HCT116 (cell line): ENCODE measurements at regions not wholly inside any gene's neighbourhood (a gene's known extent, or its start where the extent isn't known, plus 50 kb on each side); places are given as distances from the start of the nearest gene placed in this dataset.

Experiments used
- ATAC-seq: fragments of 200-7000 bp; cut with Tn5 transposase; 2 replicates; pipeline ENCODE4 v1.9.1; 2020; ENCODE audit warnings: mild to moderate bottlenecking, moderate library complexity
- BruUV-seq: library from RNA; stranded (reverse); fragments of 400-500 nt; replicated peaks from 2 replicates; lab custom pipeline; 2021; lab: Mats Ljungman, UMichigan
- CTCF ChIA-PET: fragments of 300-600 bp; sonication (Branson Sonifier 250); formaldehyde crosslinking; loops from one replicate; lab custom pipeline; 2021; ENCODE audit warnings: antibody characterized with exemption; lab: Charles Lee
- POLR2A ChIA-PET: fragments of 300-600, 350-600 bp; sonication (Branson Sonifier 250); formaldehyde crosslinking; loops from one replicate; lab custom pipeline; 2021; ENCODE audit warnings: antibody characterized with exemption; lab: Charles Lee
- RAD21 ChIA-PET, 2 experiments: fragments of 300-600 bp; sonication (Branson Sonifier 250); formaldehyde crosslinking; loops; one replicate each; lab custom pipeline; 2023; ENCODE audit warnings: low total read pairs in 2 of 2; ENCODE audit not compliant: uncharacterized antibody in 2 of 2, unreplicated experiment in 2 of 2, low non-redundant PET in 1 of 2; lab: Charles Lee
- DNase-seq: peaks from one replicate; pipeline ENCODE4 v3.0.0-alpha.2; 2010; ENCODE audit warnings: low read depth, low spot score
- H2AFZ ChIP-seq: fragments of 200-600 bp; shearing (Covaris generic), sonication (generic); 2 replicates; pipeline ENCODE4 v1.6.1; 2017; ENCODE audit warnings: low read depth, mixed run types, mixed read lengths, antibody characterized with exemption, low read length; ENCODE audit not compliant: poor library complexity, severe bottlenecking
- H3K27ac ChIP-seq: 2 replicates; pipeline ENCODE4 v1.5.1; 2012; ENCODE audit warnings: low read depth, low read length
- H3K27me3 ChIP-seq: fragments of 200-600 bp; sonication (generic); 2 replicates; pipeline ENCODE4 v1.6.1; 2016; ENCODE audit warnings: mixed run types, low read length, mixed read lengths; ENCODE audit not compliant: insufficient read depth
- H3K36me3 ChIP-seq, 2 experiments: fragments of 200-500 bp in 1 of 2; fragments of 200-600 bp in 1 of 2; sonication (Bioruptor generic) in 1 of 2; sonication (generic) in 1 of 2; 2 replicates each; pipeline versions ENCODE4 v1.5.1 to v1.6.1; 2014 to 2016; ENCODE audit warnings: low read length in 2 of 2, inconsistent platforms in 1 of 2, mixed read lengths in 1 of 2, mixed run types in 1 of 2; ENCODE audit not compliant: insufficient read depth in 2 of 2, control insufficient read depth in 1 of 2
- H3K4me1 ChIP-seq, 2 experiments: fragments of 200-600 bp in 1 of 2; sonication (generic) in 1 of 2; 2 replicates each; pipeline versions ENCODE4 v1.5.1 to v1.6.1; 2012 to 2017; ENCODE audit warnings: low read length in 2 of 2, inconsistent platforms in 1 of 2, mild to moderate bottlenecking in 1 of 2, mixed read lengths in 1 of 2, mixed run types in 1 of 2, moderate library complexity in 1 of 2; ENCODE audit not compliant: insufficient read depth in 2 of 2, control insufficient read depth in 1 of 2
- H3K4me2 ChIP-seq: fragments of 200-600 bp; sonication (generic); 2 replicates; pipeline ENCODE4 v1.6.1; 2017; ENCODE audit warnings: mixed run types, low read length, mixed read lengths
- H3K4me3 ChIP-seq, 2 experiments: fragments of 200-600 bp in 1 of 2; sonication (generic) in 1 of 2; replicated peaks in 1 of 2; 2 replicates each; pipeline ENCODE4 v1.5.1; 2011 to 2016; ENCODE audit warnings: low read length in 2 of 2, control low read depth in 1 of 2, low read depth in 1 of 2, mild to moderate bottlenecking in 1 of 2, mixed read lengths in 1 of 2, mixed run types in 1 of 2
- H3K79me2 ChIP-seq: fragments of 200-600 bp; sonication (generic); 2 replicates; pipeline ENCODE4 v1.6.1; 2017; ENCODE audit warnings: mild to moderate bottlenecking, mixed run types, low read length, moderate library complexity, mixed read lengths; ENCODE audit not compliant: insufficient read depth
- H3K9ac ChIP-seq: fragments of 200-600 bp; sonication (generic); 2 replicates; pipeline ENCODE4 v1.6.1; 2016; ENCODE audit warnings: low read length, mixed read lengths
- H3K9me2 ChIP-seq: fragments of 200-600 bp; sonication (generic), shearing (Covaris generic); 2 replicates; pipeline ENCODE4 v1.6.1; 2017; ENCODE audit warnings: mixed run types, mild to moderate bottlenecking, moderate library complexity; ENCODE audit not compliant: insufficient read depth
- H3K9me3 ChIP-seq, 2 experiments: fragments of 200-500 bp in 1 of 2; fragments of 200-600 bp in 1 of 2; sonication (Bioruptor generic) in 1 of 2; sonication (generic) in 1 of 2; 2 replicates each; pipeline ENCODE4 v1.6.1; 2014 to 2017; ENCODE audit warnings: low read length in 2 of 2, mixed read lengths in 2 of 2, inconsistent platforms in 1 of 2, low read depth in 1 of 2, mild to moderate bottlenecking in 1 of 2, mixed run types in 1 of 2, moderate library complexity in 1 of 2; ENCODE audit not compliant: control insufficient read depth in 1 of 2, insufficient read depth in 1 of 2
- H4K20me1 ChIP-seq: fragments of 200-600 bp; sonication (generic), shearing (Covaris generic); 2 replicates; pipeline ENCODE4 v1.6.1; 2017; ENCODE audit warnings: mixed run types, mild to moderate bottlenecking, moderate library complexity; ENCODE audit not compliant: insufficient read depth
- CTCF ChIP-seq, 3 experiments: fragments of 200-600 bp in 1 of 3; sonication (generic) in 1 of 3; IDR thresholded peaks in 2 of 3; conservative IDR thresholded peaks in 1 of 3; 2 replicates each; pipeline ENCODE4 v1.5.1; 2012 to 2017; ENCODE audit warnings: low read depth in 2 of 3, low read length in 2 of 3, antibody characterized with exemption in 1 of 3, borderline replicate concordance in 1 of 3, control low read depth in 1 of 3, mild to moderate bottlenecking in 1 of 3, mixed read lengths in 1 of 3, mixed run types in 1 of 3, moderate library complexity in 1 of 3; ENCODE audit not compliant: insufficient read depth in 1 of 3
- ELF1 ChIP-seq: IDR thresholded peaks from 2 replicates; pipeline ENCODE4 v1.6.1; 2012; ENCODE audit warnings: low read depth, borderline replicate concordance
- EZH2 ChIP-seq: fragments of 200-600 bp; sonication (generic); IDR thresholded peaks from 2 replicates; pipeline ENCODE4 v1.6.1; 2017; ENCODE audit warnings: antibody characterized with exemption, mixed run types
- EZH2phosphoT487 ChIP-seq: fragments of 200-600 bp; IDR thresholded peaks from 2 replicates; pipeline ENCODE4 v1.6.1; 2018; ENCODE audit warnings: antibody characterized with exemption, borderline replicate concordance
- FOSL1 ChIP-seq: IDR thresholded peaks from 2 replicates; pipeline ENCODE4 v1.6.1; 2012; ENCODE audit warnings: low read depth
- JUND ChIP-seq: IDR thresholded peaks from 2 replicates; pipeline ENCODE4 v1.6.1; 2012
- POLR2AphosphoS5 ChIP-seq: IDR thresholded peaks from 2 replicates; pipeline ENCODE4 v1.6.1; 2011; ENCODE audit warnings: mild to moderate bottlenecking, low read depth, low read length, moderate library complexity
- SP1 ChIP-seq: IDR thresholded peaks from 2 replicates; pipeline ENCODE4 v1.6.1; 2012; ENCODE audit warnings: low read depth
- TCF7L2 ChIP-seq: IDR thresholded peaks from 2 replicates; pipeline ENCODE4 v1.7.0; 2011; ENCODE audit warnings: borderline replicate concordance, inconsistent platforms; ENCODE audit not compliant: insufficient read depth, insufficient read length; ENCODE audit errors: extremely low read depth
- YY1 ChIP-seq: IDR thresholded peaks from 2 replicates; pipeline ENCODE4 v1.6.1; 2011; ENCODE audit warnings: low read length, low read depth, moderate library complexity, mild to moderate bottlenecking; ENCODE audit not compliant: insufficient replicate concordance; ENCODE audit errors: extremely low read depth
- ZFX ChIP-seq: fragments of 450-650 bp; IDR thresholded peaks from 2 replicates; pipeline ENCODE4 v1.6.1; 2017
- intact Hi-C: fragments of 100-400 bp; cut with micrococcal nuclease; formaldehyde crosslinking; loops from 2 replicates; pipeline ENCODE4 v1.10.0; 2022
- TF ChIP-seq, protein P1 (sequence below): IDR thresholded peaks from 2 replicates; pipeline ENCODE4 v1.6.1; 2012; ENCODE audit warnings: low read depth

DNA sequence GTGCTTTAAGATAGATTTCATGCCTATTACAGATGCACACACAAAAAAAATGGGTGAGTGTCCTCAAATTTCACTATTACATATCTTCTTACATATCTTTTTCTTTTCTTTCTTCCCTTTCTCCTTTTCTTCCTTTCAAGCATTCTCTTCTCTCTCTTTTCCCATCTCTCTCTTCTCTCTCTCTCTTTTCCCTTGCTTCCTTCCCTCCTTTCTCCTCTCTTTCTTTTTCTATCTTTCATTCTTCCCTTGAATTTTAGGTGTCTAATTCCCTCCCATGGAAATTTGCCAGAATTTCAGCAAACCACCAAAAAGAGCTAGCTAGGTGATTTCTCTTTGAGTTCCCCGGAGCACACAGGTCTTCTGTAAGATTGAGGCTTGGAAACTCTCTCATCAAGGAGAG is 395.3 kb upstream of the RUNX1 start (continued):
- TF ChIP-seq, protein P1, sequence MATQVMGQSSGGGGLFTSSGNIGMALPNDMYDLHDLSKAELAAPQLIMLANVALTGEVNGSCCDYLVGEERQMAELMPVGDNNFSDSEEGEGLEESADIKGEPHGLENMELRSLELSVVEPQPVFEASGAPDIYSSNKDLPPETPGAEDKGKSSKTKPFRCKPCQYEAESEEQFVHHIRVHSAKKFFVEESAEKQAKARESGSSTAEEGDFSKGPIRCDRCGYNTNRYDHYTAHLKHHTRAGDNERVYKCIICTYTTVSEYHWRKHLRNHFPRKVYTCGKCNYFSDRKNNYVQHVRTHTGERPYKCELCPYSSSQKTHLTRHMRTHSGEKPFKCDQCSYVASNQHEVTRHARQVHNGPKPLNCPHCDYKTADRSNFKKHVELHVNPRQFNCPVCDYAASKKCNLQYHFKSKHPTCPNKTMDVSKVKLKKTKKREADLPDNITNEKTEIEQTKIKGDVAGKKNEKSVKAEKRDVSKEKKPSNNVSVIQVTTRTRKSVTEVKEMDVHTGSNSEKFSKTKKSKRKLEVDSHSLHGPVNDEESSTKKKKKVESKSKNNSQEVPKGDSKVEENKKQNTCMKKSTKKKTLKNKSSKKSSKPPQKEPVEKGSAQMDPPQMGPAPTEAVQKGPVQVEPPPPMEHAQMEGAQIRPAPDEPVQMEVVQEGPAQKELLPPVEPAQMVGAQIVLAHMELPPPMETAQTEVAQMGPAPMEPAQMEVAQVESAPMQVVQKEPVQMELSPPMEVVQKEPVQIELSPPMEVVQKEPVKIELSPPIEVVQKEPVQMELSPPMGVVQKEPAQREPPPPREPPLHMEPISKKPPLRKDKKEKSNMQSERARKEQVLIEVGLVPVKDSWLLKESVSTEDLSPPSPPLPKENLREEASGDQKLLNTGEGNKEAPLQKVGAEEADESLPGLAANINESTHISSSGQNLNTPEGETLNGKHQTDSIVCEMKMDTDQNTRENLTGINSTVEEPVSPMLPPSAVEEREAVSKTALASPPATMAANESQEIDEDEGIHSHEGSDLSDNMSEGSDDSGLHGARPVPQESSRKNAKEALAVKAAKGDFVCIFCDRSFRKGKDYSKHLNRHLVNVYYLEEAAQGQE = no peak
- TF ChIP-seq ELF1 (no peak), POLR2AphosphoS5 (no peak), YY1 (no peak), EZH2phosphoT487 (no peak), EZH2 (no peak), JUND (no peak), SP1 (no peak), ZFX (no peak), TCF7L2 (no peak), FOSL1 (no peak)

GRCh38 chr21:35441868-35442582 is 392.9 kb upstream of the RUNX1 start:
- no peaks in the 10 kb centered on the region for H3K9me3 ChIP-seq
- no peaks in the 10 kb centered on the region for H3K79me2 ChIP-seq
- no peaks in the 10 kb centered on the region for H4K20me1 ChIP-seq
- TF ChIP-seq CTCF (IDR thresholded peaks at IDR 0.05 in 2 of 3, conservative IDR thresholded peaks at IDR 0.05 in 1 of 3; ENCODE audit: borderline replicate concordance in 1 of 3, insufficient read depth in 1 of 3, low read depth in 2 of 3, low read length in 2 of 3) (peak in 1 of 3 experiments; percentile 23; a peak in 1 of 6 replicates), YY1 (no peak)
- CTCF ChIA-PET = interaction anchor here (0.8 kb wide), 1 partner anchor 12 kb away, joined by 3 read pairs; no protein-coding TSS in a partner anchor
- POLR2A ChIA-PET = no interaction called here
- RAD21 ChIA-PET = no interaction called here
- no peak overlapping the region for H3K4me2 ChIP-seq
- ATAC-seq (no peak), DNase-seq (no peak)
- no peak overlapping the region for H3K27ac ChIP-seq
- intact Hi-C loops = no loop called here
- H2AFZ ChIP-seq = no peak overlapping the region
- no peak overlapping the region for H3K9ac ChIP-seq
- no peaks in the 10 kb centered on the region for H3K4me1 ChIP-seq
- no peaks in the 10 kb centered on the region for H3K36me3 ChIP-seq
- H3K27me3 ChIP-seq = no peaks in the 10 kb centered on the region
- no TSS peak for BruUV-seq
- no peak overlapping the region for H3K4me3 ChIP-seq
- H3K9me2 ChIP-seq = no peaks in the 10 kb centered on the region
